Brain microvascular endothelial cell (primary cell): ENCODE measurements at regions not wholly inside any gene's neighbourhood (a gene's known extent, or its start where the extent isn't known, plus 50 kb on each side); places are given as distances from the start of the nearest gene placed in this dataset.

Experiments
- DNase-seq: peaks from one replicate; pipeline ENCODE4 v3.0.0-alpha.2; 2020
- H3K27ac ChIP-seq: fragments of 250-450 bp; sonication (Bioruptor Pico); 2 replicates; pipeline ENCODE4 v1.5.1; 2020; ENCODE audit warnings: mild to moderate bottlenecking, moderate library complexity
- H3K27me3 ChIP-seq: fragments of 250-450 bp; sonication (Bioruptor Pico); replicated peaks from 2 replicates; pipeline ENCODE4 v1.5.1; 2020; ENCODE audit warnings: mild to moderate bottlenecking
- H3K36me3 ChIP-seq: fragments of 250-450 bp; sonication (Bioruptor Pico); replicated peaks from 2 replicates; pipeline ENCODE4 v1.5.1; 2020; ENCODE audit warnings: mild to moderate bottlenecking
- H3K4me3 ChIP-seq: 2 replicates; pipeline ENCODE4 v1.5.1; 2011; ENCODE audit warnings: low read depth, mild to moderate bottlenecking, control low read depth, low read length, moderate library complexity
- CTCF ChIP-seq: IDR thresholded peaks from 2 replicates; pipeline ENCODE4 v1.5.1; 2011; ENCODE audit warnings: low read depth, mild to moderate bottlenecking, moderate library complexity, low read length, control low read depth, inconsistent platforms; ENCODE audit errors: missing control alignments
- in situ Hi-C: cut with HindIII; loops from 2 replicates; pipeline ENCODE4 v1.10.0; 2017; ENCODE audit warnings: low sequenced_read_pairs, low pct_ligation_motif_present

GRCh38 chr3:163347944-163348343 lies 1730.4 kb downstream of the SI start:
- H3K4me3 ChIP-seq: no peak overlapping the region
- in situ Hi-C loops: no loop called here
- TF ChIP-seq CTCF: no peak
- no peak for DNase-seq
- H3K36me3 ChIP-seq: no peaks in the 10 kb centered on the region
- H3K27ac ChIP-seq: no peak overlapping the region
- no peaks in the 10 kb centered on the region for H3K27me3 ChIP-seq

DNA sequence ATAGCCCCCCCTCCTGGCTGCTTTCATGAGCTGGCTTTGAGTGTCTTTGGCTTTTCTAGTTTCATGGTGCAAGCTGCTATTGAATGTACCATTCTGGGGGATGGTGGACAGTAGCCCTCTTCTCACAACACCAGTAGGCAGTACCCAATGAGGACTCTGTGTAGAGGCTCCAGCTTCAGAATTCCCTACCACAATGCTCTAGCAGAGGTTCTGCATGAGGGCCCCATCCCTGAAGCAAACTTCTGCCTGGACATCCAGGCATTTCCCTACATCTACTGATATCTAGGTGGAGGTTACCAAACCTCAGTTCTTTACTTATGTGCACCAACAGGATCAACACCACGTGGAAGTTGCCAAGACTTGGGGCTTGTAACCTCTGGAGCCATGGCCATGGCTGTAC lies 1742.9 kb downstream of the SI start:
- in situ Hi-C loops: no loop called here
- Histone ChIP-seq H3K27me3 (no peaks in the 10 kb centered on the region), H3K36me3 (no peaks in the 10 kb centered on the region), H3K4me3 (no peak overlapping the region), H3K27ac (no peak overlapping the region)
- DNase-seq: no peak
- no peak for TF ChIP-seq CTCF

GRCh38 chr3:163328680-163329079 lies 1749.6 kb downstream of the SI start:
- H3K27me3 ChIP-seq: no peaks in the 10 kb centered on the region
- no peaks in the 10 kb centered on the region for H3K36me3 ChIP-seq
- no peak overlapping the region for H3K4me3 ChIP-seq
- in situ Hi-C loops: no loop called here
- TF ChIP-seq CTCF: no peak
- H3K27ac ChIP-seq: no peak overlapping the region
- no peak for DNase-seq

DNA sequence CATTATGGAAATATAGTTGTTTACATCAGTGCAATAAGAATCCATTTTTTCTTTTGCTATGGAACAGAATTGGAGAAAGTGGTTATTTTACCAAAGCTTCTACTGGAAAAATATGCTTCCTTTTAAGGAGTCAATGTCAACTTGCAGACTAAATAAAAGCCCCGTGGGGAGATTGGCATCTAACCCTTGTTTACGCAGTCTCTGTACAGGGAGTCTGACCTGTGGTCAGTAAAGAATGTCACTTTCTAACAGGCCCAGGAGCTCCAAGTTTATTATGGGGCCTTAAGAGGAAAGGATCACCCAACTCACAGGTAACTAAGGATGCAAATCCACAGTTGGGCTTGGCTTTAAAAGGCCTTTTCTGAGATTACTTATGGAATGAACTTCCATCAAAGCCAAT lies 1751.2 kb downstream of the SI start:
- in situ Hi-C loops: no loop called here
- peak; percentile 5 for DNase-seq
- H3K36me3 ChIP-seq: no peaks in the 10 kb centered on the region
- TF ChIP-seq CTCF: no peak
- no peak overlapping the region for H3K4me3 ChIP-seq
- no peaks in the 10 kb centered on the region for H3K27me3 ChIP-seq
- H3K27ac ChIP-seq: no peak overlapping the region

DNA sequence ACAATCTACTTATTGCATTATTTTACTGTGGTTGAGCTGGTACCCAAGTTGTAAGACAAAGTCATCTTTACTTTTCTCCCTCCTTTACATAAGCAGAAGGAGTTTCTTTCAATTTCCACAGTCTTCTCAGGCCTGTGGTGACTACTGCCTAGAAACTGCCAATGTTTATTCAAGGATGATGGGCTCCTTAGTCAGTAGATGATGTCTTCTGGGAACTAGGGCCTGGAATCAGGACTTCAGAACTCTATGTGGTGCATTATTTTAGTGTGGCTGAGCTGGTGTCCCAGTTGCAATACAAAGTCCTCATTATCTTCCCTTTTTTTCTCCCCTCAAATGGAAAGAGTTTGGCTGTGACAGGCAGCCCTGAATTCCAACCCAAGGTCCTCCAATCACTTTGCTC lies 1762.5 kb downstream of the SI start:
- in situ Hi-C loops: no loop called here
- Histone ChIP-seq H3K27me3 (no peaks in the 10 kb centered on the region), H3K27ac (no peak overlapping the region), H3K36me3 (no peaks in the 10 kb centered on the region), H3K4me3 (no peak overlapping the region)
- DNase-seq: peak; percentile 22
- no peak for TF ChIP-seq CTCF

- no peaks in the 10 kb centered on the region for H3K36me3 ChIP-seq
- no peak overlapping the region for H3K4me3 ChIP-seq
- no peaks in the 10 kb centered on the region for H3K27me3 ChIP-seq
- no peak overlapping the region for H3K27ac ChIP-seq
- in situ Hi-C loops: no loop called here
- no peak for DNase-seq
- no peak for TF ChIP-seq CTCF
Measured at GRCh38 chr3:163306405-163306804, 1771.9 kb downstream of the SI start.
